CD4-positive, CD25-positive, alpha-beta regulatory T cell (primary cell): ENCODE measurements at regions not wholly inside any gene's neighbourhood (a gene's known extent, or its start where the extent isn't known, plus 50 kb on each side); places are given as distances from the start of the nearest gene placed in this dataset.
"Not testable (repeated sequence)": the region's sequence is repeated elsewhere in the genome, so short reads cannot be mapped to it uniquely, and the experiment has no call there.

ENCODE experiments used
- ATAC-seq, 2 donors: fragments of 150-1000 bp; cut with Tn5 transposase; one replicate each; pipeline ENCODE4 v1.10.0; 2021; ENCODE audit warnings: low read depth in 2 of 2, moderate number of reproducible peaks in 2 of 2, moderate library complexity in 1 of 2
- DNase-seq, 3 donors: peaks; one replicate each; pipeline versions ENCODE4 v3.0.0 to v3.0.0-alpha.2; 2012 to 2022; ENCODE audit warnings: mixed read lengths in 1 of 3
- H3K27ac ChIP-seq: one replicate; pipeline ENCODE4 v1.7.0; 2013; ENCODE audit warnings: mild to moderate bottlenecking, low read length; ENCODE audit not compliant: insufficient read depth, poor library complexity, severe bottlenecking
- H3K27me3 ChIP-seq: one replicate; pipeline ENCODE4 v1.7.0; 2013; ENCODE audit warnings: low read length; ENCODE audit not compliant: control insufficient read depth, insufficient read depth
- H3K36me3 ChIP-seq: one replicate; pipeline ENCODE4 v1.7.0; 2013; ENCODE audit warnings: mild to moderate bottlenecking, low read length, moderate library complexity; ENCODE audit not compliant: control insufficient read depth, insufficient read depth
- H3K4me1 ChIP-seq: 2 replicates; pipeline ENCODE4 v1.7.0; 2013; ENCODE audit warnings: mild to moderate bottlenecking, low read length; ENCODE audit not compliant: insufficient read depth, control insufficient read depth, poor library complexity, severe bottlenecking
- H3K4me3 ChIP-seq: one replicate; pipeline ENCODE4 v1.7.0; 2013; ENCODE audit warnings: low read depth, mild to moderate bottlenecking, low read length, moderate library complexity
- H3K9me3 ChIP-seq, 2 experiments: 1 replicate in 1 of 2; 2 replicates in 1 of 2; pipeline ENCODE4 v1.7.0; 2013; ENCODE audit warnings: low read length in 2 of 2, mild to moderate bottlenecking in 1 of 2, moderate library complexity in 1 of 2; ENCODE audit not compliant: control insufficient read depth in 2 of 2
- H3K27ac Mint-ChIP-seq, 3 donors: one replicate each; pipeline ENCODE4 v1.8.0; 2020 to 2022; ENCODE audit warnings: mild to moderate bottlenecking in 3 of 3, mixed read lengths in 3 of 3, moderate library complexity in 2 of 3
- H3K27me3 Mint-ChIP-seq: one replicate; pipeline ENCODE4 v1.8.0; 2022; ENCODE audit warnings: mild to moderate bottlenecking, mixed read lengths
- H3K36me3 Mint-ChIP-seq: one replicate; pipeline ENCODE4 v1.8.0; 2020; ENCODE audit warnings: mixed read lengths
- H3K4me1 Mint-ChIP-seq, 4 donors: one replicate each; pipeline ENCODE4 v1.8.0; 2020 to 2022; ENCODE audit warnings: mixed read lengths in 4 of 4, mild to moderate bottlenecking in 1 of 4
- H3K4me3 Mint-ChIP-seq, 4 donors: one replicate each; pipeline ENCODE4 v1.8.0; 2020 to 2022; ENCODE audit warnings: mild to moderate bottlenecking in 4 of 4, mixed read lengths in 4 of 4, moderate library complexity in 3 of 4
- H3K9me3 Mint-ChIP-seq, 7 donors: one replicate each; pipeline ENCODE4 v1.8.0; 2020 to 2022; ENCODE audit warnings: mixed read lengths in 7 of 7, mild to moderate bottlenecking in 3 of 7, moderate library complexity in 2 of 7

- H3K36me3 Mint-ChIP-seq: no peaks in the 10 kb centered on the region
- H3K27me3 ChIP-seq: no peaks in the 10 kb centered on the region
- no peak overlapping the region for H3K27ac Mint-ChIP-seq
- H3K9me3 Mint-ChIP-seq: peaks cover 0 to 7% (median 0%) of the 10 kb centered on the region in 7 donors
- no peaks in the 10 kb centered on the region for H3K4me1 Mint-ChIP-seq
- H3K4me1 ChIP-seq: no peaks in the 10 kb centered on the region
- no peaks in the 10 kb centered on the region for H3K36me3 ChIP-seq
- DNase-seq: no peak
- H3K4me3 Mint-ChIP-seq: no peak overlapping the region
- H3K4me3 ChIP-seq: no peak overlapping the region
- H3K9me3 ChIP-seq: no peaks in the 10 kb centered on the region
- no peak for ATAC-seq
- H3K27me3 Mint-ChIP-seq: peaks cover under 1% of the 10 kb centered on the region
- no peak overlapping the region for H3K27ac ChIP-seq
Measured at GRCh38 chr2:62654876-62655359, 50.6 kb upstream of the EHBP1 start.

- Mint-ChIP-seq H3K4me1 (no peaks in the 10 kb centered on the region), H3K36me3 (no peaks in the 10 kb centered on the region), H3K4me3 (no peak overlapping the region), H3K27ac (no peak overlapping the region), H3K27me3 (no peaks in the 10 kb centered on the region), H3K9me3 (peaks cover 0 to 7% (median 0%) of the 10 kb centered on the region in 7 donors)
- H3K9me3 ChIP-seq: no peaks in the 10 kb centered on the region
- DNase-seq (no peak), ATAC-seq (no peak)
- no peak overlapping the region for H3K27ac ChIP-seq
- no peak overlapping the region for H3K4me3 ChIP-seq
- H3K4me1 ChIP-seq: no peaks in the 10 kb centered on the region
- H3K36me3 ChIP-seq: no peaks in the 10 kb centered on the region
- H3K27me3 ChIP-seq: no peaks in the 10 kb centered on the region
Measured at GRCh38 chr2:62654423-62654791, 51.1 kb upstream of the EHBP1 start.

DNA sequence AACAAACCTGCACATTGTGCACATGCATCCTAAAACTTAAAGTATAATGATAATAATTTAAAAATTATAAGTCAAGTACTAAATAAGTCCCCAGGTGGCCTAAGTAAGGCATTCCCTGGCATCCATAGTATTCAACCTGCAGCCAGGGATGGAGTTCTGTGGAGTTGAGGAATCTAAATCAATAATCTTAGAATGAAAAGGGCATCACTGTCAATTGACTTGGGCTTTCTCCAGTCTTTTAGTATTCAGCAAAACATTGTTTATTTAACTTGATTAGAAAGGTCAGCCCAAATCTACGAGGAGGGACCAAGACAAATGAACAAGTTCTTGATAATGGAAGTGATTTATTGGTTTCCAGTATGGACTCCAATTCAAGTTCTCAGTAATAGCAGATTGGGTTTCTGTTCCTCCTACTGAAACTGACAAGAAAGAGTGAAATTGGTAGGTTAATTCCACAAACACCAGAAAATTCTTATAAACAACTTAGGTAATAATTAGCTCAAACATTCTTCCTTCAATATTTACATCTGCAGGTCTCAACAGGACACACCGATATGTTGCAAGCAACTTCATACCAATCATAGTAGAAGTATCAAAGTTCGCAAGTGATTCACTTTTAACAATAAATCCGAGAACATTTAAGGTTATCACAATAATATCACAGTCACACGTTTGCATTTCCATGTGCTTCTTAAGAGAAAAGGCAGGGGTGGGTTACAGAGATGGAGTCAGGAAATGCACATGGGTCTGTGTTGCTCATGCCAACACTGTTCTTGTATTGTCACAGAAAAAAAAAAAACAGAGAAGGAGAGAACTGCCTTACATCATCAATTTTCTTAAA is 51.7 kb upstream of the EHBP1 start:
- Histone ChIP-seq H3K27me3 (no peaks in the 10 kb centered on the region), H3K27ac (no peak overlapping the region), H3K4me1 (no peaks in the 10 kb centered on the region), H3K4me3 (no peak overlapping the region), H3K9me3 (no peaks in the 10 kb centered on the region), H3K36me3 (no peaks in the 10 kb centered on the region)
- no peaks in the 10 kb centered on the region for H3K36me3 Mint-ChIP-seq
- ATAC-seq (no peak), DNase-seq (no peak)
- no peaks in the 10 kb centered on the region for H3K27me3 Mint-ChIP-seq
- H3K27ac Mint-ChIP-seq: no peak overlapping the region
- H3K4me3 Mint-ChIP-seq: no peak overlapping the region
- no peaks in the 10 kb centered on the region for H3K4me1 Mint-ChIP-seq
- H3K9me3 Mint-ChIP-seq: peaks cover 0 to 7% (median 0%) of the 10 kb centered on the region in 7 donors

DNA sequence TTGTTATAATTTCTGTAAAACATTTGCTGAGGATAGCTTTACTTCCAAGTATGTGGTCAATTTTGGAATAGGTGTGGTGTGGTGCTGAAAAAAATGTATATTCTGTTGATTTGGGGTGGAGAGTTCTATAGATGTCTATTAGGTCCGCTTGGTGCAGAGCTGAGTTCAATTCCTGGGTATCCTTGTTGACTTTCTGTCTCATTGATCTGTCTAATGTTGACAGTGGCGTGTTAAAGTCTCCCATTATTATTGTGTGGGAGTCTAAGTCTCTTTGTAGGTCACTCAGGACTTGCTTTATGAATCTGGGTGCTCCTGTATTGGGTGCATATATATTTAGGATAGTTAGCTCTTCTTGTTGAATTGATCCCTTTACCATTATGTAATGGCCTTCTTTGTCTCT is 56.4 kb upstream of the EHBP1 start:
- not testable (repeated sequence) for H3K4me3 Mint-ChIP-seq, H3K27ac Mint-ChIP-seq, H3K27ac ChIP-seq

GRCh38 chr2:62643100-62643471 is 62.4 kb upstream of the EHBP1 start:
- H3K27me3 Mint-ChIP-seq: no peaks in the 10 kb centered on the region

More for the DNA sequence above, 56.4 kb upstream of the EHBP1 start:
- not testable (repeated sequence) for H3K9me3 ChIP-seq, H3K4me1 Mint-ChIP-seq, DNase-seq, H3K27me3 ChIP-seq, H3K36me3 Mint-ChIP-seq, H3K36me3 ChIP-seq, H3K4me3 ChIP-seq, H3K27me3 Mint-ChIP-seq, H3K4me1 ChIP-seq, H3K9me3 Mint-ChIP-seq, ATAC-seq

GRCh38 chr2:62642429-62643099 is 62.9 kb upstream of the EHBP1 start:
- Histone ChIP-seq H3K4me1 (no peaks in the 10 kb centered on the region), H3K9me3 (no peaks in the 10 kb centered on the region), H3K27ac (no peak overlapping the region), H3K36me3 (no peaks in the 10 kb centered on the region), H3K27me3 (peaks cover 3% of the 10 kb centered on the region), H3K4me3 (no peak overlapping the region)
- H3K27me3 Mint-ChIP-seq: no peaks in the 10 kb centered on the region
- H3K4me3 Mint-ChIP-seq: no peak overlapping the region
- H3K27ac Mint-ChIP-seq: no peak overlapping the region
- DNase-seq: no peak
- no peak for ATAC-seq
- peaks cover 0 to 13% (median 6%) of the 10 kb centered on the region in 7 donors for H3K9me3 Mint-ChIP-seq
- no peaks in the 10 kb centered on the region for H3K4me1 Mint-ChIP-seq
- no peaks in the 10 kb centered on the region for H3K36me3 Mint-ChIP-seq

More at GRCh38 chr2:62643100-62643471, 62.4 kb upstream of the EHBP1 start:
- no peak overlapping the region for H3K4me3 ChIP-seq
- DNase-seq (no peak), ATAC-seq (no peak)
- Mint-ChIP-seq H3K9me3 (peaks cover 0 to 8% (median 1%) of the 10 kb centered on the region in 7 donors), H3K36me3 (no peaks in the 10 kb centered on the region), H3K4me3 (no peak overlapping the region), H3K27ac (no peak overlapping the region), H3K4me1 (no peaks in the 10 kb centered on the region)
- peaks cover 3% of the 10 kb centered on the region for H3K27me3 ChIP-seq
- no peaks in the 10 kb centered on the region for H3K36me3 ChIP-seq
- no peaks in the 10 kb centered on the region for H3K9me3 ChIP-seq
- no peak overlapping the region for H3K27ac ChIP-seq
- H3K4me1 ChIP-seq: no peaks in the 10 kb centered on the region

GRCh38 chr2:62641936-62642335 is 63.6 kb upstream of the EHBP1 start:
- Histone ChIP-seq H3K27ac (no peak overlapping the region), H3K27me3 (peaks cover 3% of the 10 kb centered on the region), H3K9me3 (no peaks in the 10 kb centered on the region), H3K4me3 (no peak overlapping the region), H3K36me3 (no peaks in the 10 kb centered on the region), H3K4me1 (no peaks in the 10 kb centered on the region)
- Mint-ChIP-seq H3K9me3 (peaks cover 0 to 15% (median 6%) of the 10 kb centered on the region in 7 donors), H3K4me1 (no peaks in the 10 kb centered on the region), H3K36me3 (no peaks in the 10 kb centered on the region), H3K27me3 (no peaks in the 10 kb centered on the region), H3K4me3 (no peak overlapping the region), H3K27ac (no peak overlapping the region)
- DNase-seq (no peak), ATAC-seq (no peak)
